A673 (cell line): ENCODE measurements at regions not wholly inside any gene's neighbourhood (a gene's known extent, or its start where the extent isn't known, plus 50 kb on each side); places are given as distances from the start of the nearest gene placed in this dataset.

Experiments used
- BruUV-seq: library from RNA; stranded (reverse); fragments of 400-500 nt; replicated peaks from 2 replicates; lab custom pipeline; 2021; lab: Mats Ljungman, UMichigan
- CTCF ChIA-PET: fragments of 300-600 bp; sonication (Branson Sonifier 250); formaldehyde crosslinking; loops from one replicate; lab custom pipeline; 2022; ENCODE audit warnings: antibody characterized with exemption; lab: Charles Lee
- POLR2A ChIA-PET: fragments of 300-600 bp; sonication (Branson Sonifier 250); formaldehyde crosslinking; loops from one replicate; lab custom pipeline; 2022; ENCODE audit warnings: antibody characterized with exemption; ENCODE audit not compliant: low non-redundant PET; lab: Charles Lee
- DNase-seq: peaks from one replicate; pipeline ENCODE4 v3.0.0-alpha.2; 2015; ENCODE audit warnings: low spot score
- H3K27ac ChIP-seq: fragments of 200-600 bp; sonication (generic); 2 replicates; pipeline ENCODE4 v1.5.1; 2016; ENCODE audit warnings: mixed run types, low read depth, mild to moderate bottlenecking, mixed read lengths, antibody characterized with exemption, low read length; ENCODE audit not compliant: poor library complexity, severe bottlenecking
- H3K27me3 ChIP-seq: fragments of 200-600 bp; sonication (generic); replicated peaks from 2 replicates; pipeline ENCODE4 v1.6.1; 2017; ENCODE audit warnings: mixed run types, low read depth, mild to moderate bottlenecking, mixed read lengths, antibody characterized with exemption, low read length; ENCODE audit not compliant: insufficient read depth, poor library complexity
- H3K36me3 ChIP-seq: fragments of 200-600 bp; sonication (generic); 2 replicates; pipeline ENCODE4 v1.6.1; 2016; ENCODE audit warnings: mixed run types, mild to moderate bottlenecking, mixed read lengths, antibody characterized with exemption, low read length; ENCODE audit not compliant: insufficient read depth, poor library complexity, severe bottlenecking
- H3K4me1 ChIP-seq: fragments of 200-600 bp; sonication (generic); 2 replicates; pipeline ENCODE4 v1.6.1; 2017; ENCODE audit warnings: mixed run types, mild to moderate bottlenecking, mixed read lengths, antibody characterized with exemption, low read length; ENCODE audit not compliant: insufficient read depth, poor library complexity, severe bottlenecking
- H3K4me3 ChIP-seq: fragments of 200-600 bp; sonication (generic); 2 replicates; pipeline ENCODE4 v1.5.1; 2016; ENCODE audit warnings: low read depth, mixed run types, mild to moderate bottlenecking, mixed read lengths, low read length; ENCODE audit not compliant: poor library complexity, severe bottlenecking
- H3K9me3 ChIP-seq: fragments of 200-600 bp; sonication (generic); 2 replicates; pipeline ENCODE4 v1.6.1; 2016; ENCODE audit warnings: mixed run types, low read depth, mild to moderate bottlenecking, mixed read lengths, antibody characterized with exemption, low read length; ENCODE audit not compliant: poor library complexity, severe bottlenecking
- CTCF ChIP-seq: fragments of 300-800, 200-600 bp; sonication (generic); conservative IDR thresholded peaks from 2 replicates; pipeline ENCODE4 v1.5.1; 2017; ENCODE audit warnings: low read depth, mild to moderate bottlenecking, antibody characterized with exemption, low read length, moderate library complexity, mixed read lengths
- EZH2 ChIP-seq: fragments of 200-600 bp; sonication (generic); IDR thresholded peaks from 2 replicates; pipeline ENCODE4 v1.6.1; 2017; ENCODE audit warnings: borderline replicate concordance, low read depth, mild to moderate bottlenecking, mixed read lengths, antibody characterized with exemption, low read length; ENCODE audit not compliant: poor library complexity, severe bottlenecking
- intact Hi-C: fragments of 100-400 bp; cut with micrococcal nuclease; formaldehyde crosslinking; loops from one replicate; pipeline ENCODE4 v1.10.0; 2022; ENCODE audit not compliant: unreplicated experiment

GRCh38 chr10:44818701-44819127 is 92.4 kb upstream of the TMEM72 start:
- Histone ChIP-seq H3K4me1 (no peaks in the 10 kb centered on the region), H3K4me3 (no peak overlapping the region), H3K9me3 (no peaks in the 10 kb centered on the region), H3K36me3 (no peaks in the 10 kb centered on the region), H3K27me3 (no peaks in the 10 kb centered on the region), H3K27ac (no peak overlapping the region)
- TF ChIP-seq EZH2 (no peak), CTCF (no peak)
- intact Hi-C loops: no loop called here
- CTCF ChIA-PET: no interaction called here
- POLR2A ChIA-PET: no interaction called here
- BruUV-seq: no TSS peak
- DNase-seq: no peak

DNA sequence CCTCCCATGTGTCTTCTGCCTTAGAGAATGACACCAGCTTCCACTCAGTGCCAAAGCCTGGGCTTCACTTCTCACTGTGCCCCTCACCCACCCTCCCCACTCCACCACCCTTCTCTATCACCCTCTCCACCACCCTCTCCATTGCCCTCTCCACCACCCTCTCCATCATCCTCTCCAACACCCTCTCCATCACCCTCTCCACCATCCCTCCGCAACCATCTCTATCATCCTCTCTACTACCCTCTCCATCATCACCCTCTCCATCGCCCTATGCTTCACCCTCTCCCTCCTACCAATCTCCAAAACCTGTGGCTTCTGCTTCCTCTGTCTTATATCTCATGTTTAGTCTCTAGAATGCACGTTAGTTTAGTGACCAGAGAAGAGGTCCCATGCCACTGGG is 91.0 kb upstream of the TMEM72 start:
- ChIA-PET POLR2A (no interaction called here), CTCF (no interaction called here)
- no peak for DNase-seq
- intact Hi-C loops: no loop called here
- H3K4me1 ChIP-seq: no peaks in the 10 kb centered on the region
- H3K9me3 ChIP-seq: no peaks in the 10 kb centered on the region
- no peak overlapping the region for H3K4me3 ChIP-seq
- no peaks in the 10 kb centered on the region for H3K36me3 ChIP-seq
- no peak for TF ChIP-seq EZH2
- no peak for TF ChIP-seq CTCF
- BruUV-seq: no TSS peak
- no peaks in the 10 kb centered on the region for H3K27me3 ChIP-seq
- H3K27ac ChIP-seq: no peak overlapping the region

GRCh38 chr10:44821290-44821689 is 89.8 kb upstream of the TMEM72 start:
- no peak for DNase-seq
- intact Hi-C loops: no loop called here
- TF ChIP-seq CTCF (no peak), EZH2 (no peak)
- H3K9me3 ChIP-seq: no peaks in the 10 kb centered on the region
- BruUV-seq: no TSS peak
- no peak overlapping the region for H3K27ac ChIP-seq
- no peaks in the 10 kb centered on the region for H3K27me3 ChIP-seq
- no peaks in the 10 kb centered on the region for H3K36me3 ChIP-seq
- ChIA-PET CTCF (no interaction called here), POLR2A (no interaction called here)
- no peak overlapping the region for H3K4me3 ChIP-seq
- H3K4me1 ChIP-seq: no peaks in the 10 kb centered on the region
